Epithelial cell of esophagus (primary cell): ENCODE measurements at regions not wholly inside any gene's neighbourhood (a gene's known extent, or its start where the extent isn't known, plus 50 kb on each side); places are given as distances from the start of the nearest gene placed in this dataset.

ENCODE experiments used
- DNase-seq: peaks from one replicate; pipeline ENCODE4 v3.0.0; 2010; ENCODE audit warnings: low read depth
- H3K4me3 ChIP-seq: 2 replicates; pipeline ENCODE4 v1.5.1; 2011; ENCODE audit warnings: mild to moderate bottlenecking, low read length, control low read depth
- TF ChIP-seq, protein P1 (sequence below): IDR thresholded peaks from 2 replicates; pipeline ENCODE4 v1.5.1; 2011; ENCODE audit warnings: low read depth, mild to moderate bottlenecking, low read length, control low read depth, inconsistent platforms; ENCODE audit not compliant: insufficient read depth; ENCODE audit errors: missing control alignments

DNA sequence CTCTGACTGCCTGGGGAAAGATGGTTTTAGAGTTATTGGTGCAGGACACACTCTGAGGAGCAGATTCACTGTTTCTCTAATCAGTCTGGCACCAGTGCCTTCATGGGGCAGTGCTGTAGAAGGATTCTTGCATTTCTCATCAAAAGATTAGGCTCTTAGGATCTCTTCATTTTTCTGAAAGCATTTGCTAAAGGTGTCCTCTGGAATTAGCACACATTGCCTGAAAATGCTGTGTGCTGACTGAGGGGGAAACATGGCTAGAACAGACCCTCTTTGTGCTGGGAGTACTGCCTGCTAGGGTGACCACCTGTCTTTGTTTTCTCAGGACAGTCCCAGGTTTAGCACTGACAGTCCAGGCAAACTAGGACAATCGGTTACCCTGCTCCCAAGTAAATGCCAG lies 301.0 kb downstream of the PTEN start:
- TF ChIP-seq, protein P1, sequence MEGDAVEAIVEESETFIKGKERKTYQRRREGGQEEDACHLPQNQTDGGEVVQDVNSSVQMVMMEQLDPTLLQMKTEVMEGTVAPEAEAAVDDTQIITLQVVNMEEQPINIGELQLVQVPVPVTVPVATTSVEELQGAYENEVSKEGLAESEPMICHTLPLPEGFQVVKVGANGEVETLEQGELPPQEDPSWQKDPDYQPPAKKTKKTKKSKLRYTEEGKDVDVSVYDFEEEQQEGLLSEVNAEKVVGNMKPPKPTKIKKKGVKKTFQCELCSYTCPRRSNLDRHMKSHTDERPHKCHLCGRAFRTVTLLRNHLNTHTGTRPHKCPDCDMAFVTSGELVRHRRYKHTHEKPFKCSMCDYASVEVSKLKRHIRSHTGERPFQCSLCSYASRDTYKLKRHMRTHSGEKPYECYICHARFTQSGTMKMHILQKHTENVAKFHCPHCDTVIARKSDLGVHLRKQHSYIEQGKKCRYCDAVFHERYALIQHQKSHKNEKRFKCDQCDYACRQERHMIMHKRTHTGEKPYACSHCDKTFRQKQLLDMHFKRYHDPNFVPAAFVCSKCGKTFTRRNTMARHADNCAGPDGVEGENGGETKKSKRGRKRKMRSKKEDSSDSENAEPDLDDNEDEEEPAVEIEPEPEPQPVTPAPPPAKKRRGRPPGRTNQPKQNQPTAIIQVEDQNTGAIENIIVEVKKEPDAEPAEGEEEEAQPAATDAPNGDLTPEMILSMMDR, result no peak
- DNase-seq, result no peak
- H3K4me3 ChIP-seq, result no peak overlapping the region

DNA sequence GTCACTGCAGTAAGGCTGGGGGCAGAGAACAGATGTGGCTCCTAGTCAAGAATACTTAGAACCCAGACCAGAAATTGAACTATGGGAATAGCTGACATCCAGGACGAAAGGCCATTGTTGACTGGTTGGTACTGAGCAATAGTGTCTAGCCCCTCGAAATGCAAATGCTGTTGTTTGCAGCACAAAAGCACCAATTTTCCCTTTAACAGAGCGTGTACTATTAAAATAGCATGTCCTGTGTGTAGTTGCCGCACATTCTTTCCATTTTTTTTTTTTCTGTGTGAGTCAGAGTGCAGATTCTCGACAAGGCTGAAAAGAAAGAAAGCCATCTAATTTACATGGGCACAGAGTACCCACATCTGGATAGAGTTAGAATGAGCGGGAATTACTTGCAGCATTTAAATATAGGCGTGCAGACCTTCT lies 302.4 kb downstream of the PTEN start:
- H3K4me3 ChIP-seq, result no peak overlapping the region
- TF ChIP-seq, protein P1, result no peak
- no peak for DNase-seq

DNA sequence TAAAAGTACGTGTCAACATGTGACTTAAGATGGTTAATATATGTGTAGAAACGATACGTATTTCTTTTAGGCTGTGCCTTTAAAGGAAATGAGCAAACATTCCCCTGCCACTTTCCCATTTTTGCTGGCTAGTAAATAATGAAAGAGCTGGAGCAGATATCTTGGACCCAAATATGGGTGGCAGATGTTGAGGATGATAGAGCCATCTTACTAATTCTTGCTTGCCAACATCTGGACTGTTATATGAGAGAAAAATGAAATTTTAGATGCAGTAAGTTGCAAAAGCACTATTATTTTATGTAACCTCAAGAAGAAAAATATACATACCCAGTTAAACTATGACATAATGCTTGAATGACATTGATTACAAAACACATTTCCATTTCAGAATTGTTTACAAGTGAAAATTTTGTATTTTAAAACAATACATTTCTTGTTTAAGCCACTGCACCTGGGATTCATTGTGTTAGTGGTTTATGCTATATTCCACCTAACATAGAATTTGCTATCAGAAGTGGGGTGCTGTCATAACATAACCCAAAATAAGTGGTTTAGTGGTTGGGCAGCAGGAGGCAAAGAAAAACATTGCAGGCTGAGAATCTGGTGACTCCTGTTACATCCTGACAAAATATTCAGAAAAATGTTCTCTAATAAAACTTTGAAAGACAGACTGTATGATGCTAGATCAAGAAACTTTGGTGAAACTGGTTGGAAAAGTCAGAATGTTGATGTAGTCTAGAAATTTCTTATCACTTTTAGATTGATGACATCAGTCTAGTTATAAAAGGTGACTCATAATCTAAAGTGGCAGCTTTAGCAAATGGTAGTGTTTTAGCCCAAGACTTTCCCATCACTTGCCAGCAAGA lies 305.0 kb downstream of the PTEN start:
- DNase-seq, result no peak
- TF ChIP-seq, protein P1, result no peak

DNA sequence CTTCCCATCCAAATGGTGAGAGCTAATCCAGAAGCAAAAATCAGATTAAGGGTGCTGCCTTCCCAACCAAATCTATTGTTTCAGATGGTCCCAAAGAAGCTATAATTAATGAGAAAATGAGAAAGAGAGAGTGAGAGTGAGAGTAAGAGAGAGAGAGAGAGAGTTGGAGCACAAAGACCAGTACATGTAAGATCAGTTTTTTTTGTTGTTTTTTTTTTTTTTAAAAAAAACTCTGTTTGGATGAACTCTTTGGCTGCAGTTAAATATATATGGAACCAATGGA lies 305.6 kb downstream of the PTEN start:
- TF ChIP-seq, protein P1, result no peak
- no peak overlapping the region for H3K4me3 ChIP-seq
- DNase-seq, result no peak

More for the DNA sequence above, 305.0 kb downstream of the PTEN start:
- H3K4me3 ChIP-seq, result no peak overlapping the region

DNA sequence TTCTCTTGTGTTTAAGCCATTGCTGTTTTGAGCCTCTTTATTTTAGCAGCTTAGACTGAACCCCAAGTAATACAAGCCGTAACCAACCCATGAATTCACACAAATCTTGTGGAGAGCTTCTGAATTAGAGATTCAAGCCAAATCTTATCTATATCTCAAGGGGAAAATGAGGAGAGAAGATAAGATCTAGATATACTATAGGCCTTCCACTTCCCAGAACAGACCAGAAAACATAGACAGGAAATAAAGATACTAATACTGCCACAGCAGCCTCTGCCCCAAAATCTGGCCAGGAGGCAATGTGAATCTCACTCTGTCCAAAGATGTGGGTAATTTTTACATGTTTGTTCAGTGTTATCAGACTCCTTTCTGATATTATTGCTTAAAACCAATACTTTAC lies 307.2 kb downstream of the PTEN start:
- H3K4me3 ChIP-seq, result no peak overlapping the region
- no peak for DNase-seq
- TF ChIP-seq, protein P1, result no peak

DNA sequence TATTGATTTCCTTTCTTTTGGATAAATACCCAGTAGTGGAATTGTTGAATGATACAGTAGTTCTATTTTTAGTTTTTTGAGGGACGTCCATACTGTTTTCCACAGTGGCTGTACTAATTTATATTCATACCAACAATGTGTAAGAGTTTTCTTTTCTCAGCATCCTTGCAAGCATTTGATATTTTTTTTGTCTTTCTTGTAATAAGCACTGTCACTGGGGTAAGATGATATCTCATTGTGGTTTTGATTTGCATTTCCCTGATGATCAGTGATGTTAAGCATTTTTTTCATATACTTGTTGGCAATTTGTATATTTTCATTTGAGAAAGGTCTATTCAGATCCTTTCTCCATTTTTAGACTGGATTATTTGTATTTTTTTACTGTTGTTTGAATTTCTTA lies 308.7 kb downstream of the PTEN start:
- TF ChIP-seq, protein P1, result no peak
- DNase-seq, result no peak
- H3K4me3 ChIP-seq, result no peak overlapping the region

DNA sequence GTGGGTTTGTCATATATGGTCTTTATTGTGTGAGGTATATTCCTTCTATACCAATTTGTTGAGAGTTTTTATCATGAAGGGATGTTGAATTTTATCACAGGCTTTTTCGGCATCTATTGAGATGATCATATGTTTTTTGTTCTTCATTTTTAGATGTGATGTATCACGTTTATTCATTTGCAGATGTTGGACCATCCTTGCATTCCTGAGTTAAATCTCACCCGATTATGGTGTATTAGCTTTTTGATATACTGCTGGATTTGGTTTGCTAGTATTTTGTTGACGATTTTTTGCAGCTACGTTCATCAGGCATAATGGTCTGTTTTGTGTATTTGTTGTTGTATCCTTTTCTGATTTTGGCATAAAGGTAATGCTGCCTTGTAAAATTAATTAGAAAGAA lies 311.0 kb downstream of the PTEN start:
- no peak overlapping the region for H3K4me3 ChIP-seq
- DNase-seq, result no peak
- TF ChIP-seq, protein P1, result no peak
